ENCODE measurements at regions not wholly inside any gene's neighbourhood (a gene's known extent, or its start where the extent isn't known, plus 50 kb on each side); places are given as distances from the start of the nearest gene placed in this dataset.

GRCh38 chr6:102746941-102747340 lies 1353.4 kb downstream of the GRIK2 start:
- TF ChIP-seq POLR2AphosphoS5 (IDR thresholded peaks at IDR 0.05; ENCODE audit: low read depth, low read length) (no peak), POLR2A (IDR thresholded peaks at IDR 0.05; ENCODE audit: low read depth, low read length) (no peak), TAF1 (IDR thresholded peaks at IDR 0.05; ENCODE audit: borderline replicate concordance, low read depth, low read length) (no peak)

Measured in GM12892 (cell line).